Transverse colon (tissue), 4 donors: ENCODE measurements at regions not wholly inside any gene's neighbourhood (a gene's known extent, or its start where the extent isn't known, plus 50 kb on each side); places are given as distances from the start of the nearest gene placed in this dataset.

Source experiments
- POLR2A ChIP-seq: fragments of 450-650 bp; IDR thresholded peaks from one replicate; pipeline ENCODE4 v1.6.1; 2016; ENCODE audit warnings: antibody characterized with exemption, mild to moderate bottlenecking, moderate library complexity
- POLR2AphosphoS5 ChIP-seq, 3 donors: sonication (generic); formaldehyde crosslinking; IDR thresholded peaks; one replicate each; pipeline ENCODE4 v1.6.1; 2016; ENCODE audit warnings: antibody characterized with exemption in 3 of 3
- TF ChIP-seq, protein P1 (sequence below), 5 experiments: fragments of 200-600 bp in 3 of 5; fragments of 450-650 bp in 2 of 5; sonication (generic) in 3 of 5; IDR thresholded peaks; 1 replicate in 2 of 5; 2 replicates in 3 of 5; pipeline ENCODE4 v1.5.1; 2016 to 2017; ENCODE audit warnings: antibody characterized with exemption in 5 of 5, inconsistent platforms in 3 of 5, mild to moderate bottlenecking in 2 of 5, moderate library complexity in 1 of 5

DNA sequence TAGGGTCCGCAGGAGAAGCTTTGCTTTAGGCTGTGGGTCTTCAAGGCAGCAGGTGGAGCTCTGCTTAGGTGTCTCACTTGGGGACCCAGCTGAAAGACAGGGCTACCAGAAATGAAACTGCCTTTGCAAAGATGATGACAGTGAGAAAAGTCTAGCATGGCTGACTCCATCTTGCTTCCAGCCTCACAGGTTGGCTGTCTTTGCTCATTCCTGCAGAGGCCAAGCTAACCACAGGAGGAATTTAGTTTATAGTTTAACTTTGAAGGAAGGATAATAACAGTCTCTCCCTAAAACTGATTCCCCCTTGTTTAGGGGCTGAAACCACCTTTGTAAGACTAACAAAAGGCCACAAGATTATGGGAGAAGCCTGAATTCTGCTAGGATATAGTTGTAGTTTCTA is 252.4 kb downstream of the UQCRFS1 start:
- TF ChIP-seq, protein P1, sequence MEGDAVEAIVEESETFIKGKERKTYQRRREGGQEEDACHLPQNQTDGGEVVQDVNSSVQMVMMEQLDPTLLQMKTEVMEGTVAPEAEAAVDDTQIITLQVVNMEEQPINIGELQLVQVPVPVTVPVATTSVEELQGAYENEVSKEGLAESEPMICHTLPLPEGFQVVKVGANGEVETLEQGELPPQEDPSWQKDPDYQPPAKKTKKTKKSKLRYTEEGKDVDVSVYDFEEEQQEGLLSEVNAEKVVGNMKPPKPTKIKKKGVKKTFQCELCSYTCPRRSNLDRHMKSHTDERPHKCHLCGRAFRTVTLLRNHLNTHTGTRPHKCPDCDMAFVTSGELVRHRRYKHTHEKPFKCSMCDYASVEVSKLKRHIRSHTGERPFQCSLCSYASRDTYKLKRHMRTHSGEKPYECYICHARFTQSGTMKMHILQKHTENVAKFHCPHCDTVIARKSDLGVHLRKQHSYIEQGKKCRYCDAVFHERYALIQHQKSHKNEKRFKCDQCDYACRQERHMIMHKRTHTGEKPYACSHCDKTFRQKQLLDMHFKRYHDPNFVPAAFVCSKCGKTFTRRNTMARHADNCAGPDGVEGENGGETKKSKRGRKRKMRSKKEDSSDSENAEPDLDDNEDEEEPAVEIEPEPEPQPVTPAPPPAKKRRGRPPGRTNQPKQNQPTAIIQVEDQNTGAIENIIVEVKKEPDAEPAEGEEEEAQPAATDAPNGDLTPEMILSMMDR (IDR thresholded peaks at IDR 0.05): no peak
- TF ChIP-seq POLR2A: no peak
- TF ChIP-seq POLR2AphosphoS5 (IDR thresholded peaks at IDR 0.05): no peak
